ENCODE measurements at regions not wholly inside any gene's neighbourhood (a gene's known extent, or its start where the extent isn't known, plus 50 kb on each side); places are given as distances from the start of the nearest gene placed in this dataset.

- TF ChIP-seq POLR2AphosphoS5 (IDR thresholded peaks at IDR 0.05; ENCODE audit: borderline replicate concordance, low read depth, low read length): no peak
- TF ChIP-seq EZH2 (IDR thresholded peaks at IDR 0.05): no peak
- TF ChIP-seq FOXP2 (optimal IDR thresholded peaks at IDR 0.05; ENCODE audit: control extremely low read depth, extremely low read length, insufficient read depth): no peak
These were observed 425.8 kb downstream of the KCTD16 start for GRCh38 chr5:144596517-144596916.

Measured in SK-N-MC (cell line).